ENCODE measurements at regions not wholly inside any gene's neighbourhood (a gene's known extent, or its start where the extent isn't known, plus 50 kb on each side); places are given as distances from the start of the nearest gene placed in this dataset.

DNA sequence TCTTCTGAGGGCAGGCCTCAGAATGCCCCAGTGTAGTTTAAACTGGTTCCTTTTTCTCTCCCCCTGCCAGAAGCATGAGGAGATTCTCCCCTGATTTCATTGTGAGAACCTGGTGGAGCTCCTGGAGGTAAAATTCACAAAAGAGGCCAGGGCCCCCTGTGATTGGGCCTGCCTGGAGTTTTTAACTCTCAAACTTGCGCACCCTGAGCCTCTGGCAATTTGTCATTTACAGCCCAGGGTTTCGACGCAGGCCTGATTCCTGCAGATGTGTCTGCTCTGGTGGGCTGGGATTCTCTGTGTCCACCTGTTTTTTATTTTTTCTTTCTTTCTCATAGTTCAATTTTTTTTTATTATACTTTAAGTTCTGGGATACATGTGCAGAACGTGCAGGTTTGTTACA lies 157.9 kb downstream of the ASB1 start:
- DNase-seq: no peak

DNA sequence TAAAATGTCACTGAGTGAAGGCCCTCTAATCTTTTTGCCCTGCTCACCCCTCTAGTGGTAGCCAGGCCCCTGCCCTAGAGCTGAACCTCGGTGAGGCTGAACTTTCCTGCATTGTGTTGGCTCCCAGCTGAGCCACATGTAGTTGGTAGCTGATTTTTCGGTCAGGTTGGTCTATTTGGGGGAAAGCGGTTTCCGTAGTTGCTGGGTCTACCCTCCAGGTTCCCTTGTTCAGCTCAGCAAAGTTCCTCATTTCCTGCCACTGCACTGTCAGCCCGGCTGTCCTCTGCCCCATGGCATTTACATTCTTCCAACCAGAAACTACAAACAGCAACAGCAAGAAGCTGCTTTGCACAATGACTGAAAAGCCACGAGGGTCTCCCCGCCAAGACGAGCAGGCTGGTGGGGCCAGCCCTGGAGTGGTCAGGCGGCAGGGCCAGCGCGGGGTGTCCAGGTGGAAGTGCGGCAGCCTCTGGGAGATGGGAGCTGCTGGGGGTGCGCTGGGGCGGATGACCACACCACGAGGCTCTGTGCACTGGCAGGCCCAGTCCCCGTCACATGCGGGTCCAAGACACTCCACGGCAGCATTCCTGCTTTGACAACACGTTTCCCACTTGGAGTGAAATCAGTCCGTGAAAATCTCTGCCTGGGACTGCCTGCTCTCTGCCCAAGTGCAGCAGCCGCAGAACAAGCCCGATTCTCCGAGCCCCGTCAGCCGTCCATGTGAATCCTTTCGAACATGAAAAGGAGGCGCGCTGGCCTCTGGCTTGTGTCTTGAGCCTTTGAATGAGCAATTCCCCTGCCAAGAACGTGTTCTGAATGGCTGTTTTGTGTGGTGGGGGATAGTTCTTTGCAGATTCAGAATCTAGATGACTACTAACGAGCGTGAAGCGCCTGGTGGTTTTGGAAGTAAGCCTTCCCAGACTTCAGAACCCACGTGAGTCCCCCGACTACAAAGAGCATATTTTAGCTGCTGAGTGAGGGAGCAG lies 159.4 kb downstream of the ASB1 start:
- no peak for DNase-seq

DNA sequence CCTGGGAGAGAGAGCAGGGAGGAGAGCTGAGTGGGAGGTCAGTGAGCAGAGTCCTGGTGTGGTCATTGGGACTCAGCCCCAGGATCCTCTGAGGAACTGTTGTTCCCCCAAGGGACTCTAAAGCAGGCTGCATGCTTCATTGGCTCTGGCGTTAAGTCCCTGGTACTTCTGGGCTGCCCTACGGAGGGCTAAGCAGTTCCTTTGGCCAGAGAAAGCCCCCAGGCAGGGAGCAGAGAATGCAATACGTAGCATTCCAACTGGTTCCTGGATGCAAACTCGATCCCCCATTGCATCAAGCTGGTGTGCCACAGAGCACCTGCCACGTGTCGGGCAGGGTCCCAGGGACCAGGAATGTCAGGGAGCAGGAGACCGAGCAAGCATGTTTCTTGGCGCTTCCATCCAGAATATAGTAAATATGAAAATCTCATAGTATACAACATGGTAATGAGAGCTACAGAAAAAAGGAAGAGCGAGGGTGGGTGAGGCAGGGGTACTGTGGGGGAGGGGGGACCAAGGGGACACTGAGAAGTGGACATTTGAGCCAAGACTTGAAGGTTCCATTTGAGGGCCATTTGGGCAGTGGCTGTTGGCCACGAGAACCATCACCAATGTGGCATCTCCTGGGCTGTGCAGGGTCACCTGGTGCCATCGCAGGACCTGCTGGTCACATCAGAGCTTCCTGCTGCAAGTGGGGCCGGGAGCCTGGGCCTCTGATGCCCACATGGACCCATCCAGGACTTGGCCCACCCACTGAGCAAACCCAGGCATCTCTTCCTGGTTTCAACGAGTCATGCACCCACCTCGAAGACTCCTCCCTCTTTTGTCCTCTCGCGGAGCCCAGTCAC lies 160.4 kb downstream of the ASB1 start:
- DNase-seq: no peak

GRCh38 chr2:238587776-238588660 lies 161.3 kb downstream of the ASB1 start:
- DNase-seq: no peak

DNA sequence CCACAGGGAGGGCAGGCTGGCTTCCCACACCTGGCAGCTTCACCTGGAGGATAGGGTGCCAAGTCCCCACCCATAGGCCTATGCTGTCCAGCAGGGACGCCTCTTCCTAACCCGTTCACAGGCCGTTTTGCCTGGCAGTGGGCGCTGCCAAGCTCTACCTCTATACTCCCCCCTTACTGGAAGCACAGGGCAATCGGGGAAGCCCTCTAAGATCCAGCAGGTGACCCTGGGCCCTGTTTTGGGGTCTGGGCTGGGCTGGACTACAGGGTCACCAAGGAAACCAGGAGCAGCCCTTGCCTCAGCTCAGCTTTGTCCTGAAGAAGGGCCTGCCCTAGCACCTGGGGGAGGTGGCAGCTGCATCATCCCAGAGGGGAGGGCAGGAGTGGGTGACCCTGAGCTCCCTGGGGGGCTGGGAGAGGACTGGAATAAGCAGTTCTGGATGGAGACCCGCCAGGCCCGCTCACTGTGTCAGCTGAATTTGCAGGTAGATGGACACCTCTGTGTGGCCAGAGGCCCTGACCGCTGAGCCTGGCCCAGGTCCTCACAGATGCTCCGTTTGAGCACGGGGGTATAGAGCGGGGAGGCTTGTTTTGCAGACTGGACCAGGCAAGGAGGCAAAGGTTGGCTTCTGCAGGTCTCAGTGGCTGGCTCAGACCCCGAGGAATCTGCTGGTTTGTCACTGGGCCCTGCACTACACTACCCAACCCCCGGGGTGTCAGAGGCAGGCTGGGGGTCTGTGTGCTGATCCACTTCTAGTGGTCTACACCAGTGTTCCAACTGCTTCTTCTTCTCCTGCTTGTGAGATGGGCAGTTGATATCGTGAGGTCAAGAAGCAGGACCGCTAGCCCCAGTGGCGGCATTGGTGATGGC lies 163.1 kb downstream of the ASB1 start:
- DNase-seq: no peak

GRCh38 chr2:238591732-238592131 lies 165.0 kb downstream of the ASB1 start:
- DNase-seq: peak; percentile 34

DNA sequence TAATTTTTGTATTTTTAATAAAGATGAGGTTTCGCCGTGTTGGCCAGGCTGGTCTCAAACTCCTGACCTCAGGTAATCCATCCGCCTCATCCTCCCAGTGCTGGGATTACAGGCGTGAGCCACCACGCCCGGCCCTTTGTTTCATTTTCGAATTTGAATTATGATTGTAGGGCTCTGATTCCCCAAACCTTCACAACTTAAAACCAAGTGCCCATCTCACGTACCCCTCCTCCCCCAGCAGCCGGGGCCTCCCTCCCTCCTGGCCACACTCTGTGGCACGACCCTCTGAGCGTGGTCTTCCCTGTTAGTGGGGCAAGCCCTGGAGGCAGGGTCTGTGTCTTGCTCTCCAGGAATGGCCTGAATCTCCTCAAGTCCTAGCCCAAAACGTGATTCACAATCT lies 166.5 kb downstream of the ASB1 start:
- DNase-seq: no peak

DNA sequence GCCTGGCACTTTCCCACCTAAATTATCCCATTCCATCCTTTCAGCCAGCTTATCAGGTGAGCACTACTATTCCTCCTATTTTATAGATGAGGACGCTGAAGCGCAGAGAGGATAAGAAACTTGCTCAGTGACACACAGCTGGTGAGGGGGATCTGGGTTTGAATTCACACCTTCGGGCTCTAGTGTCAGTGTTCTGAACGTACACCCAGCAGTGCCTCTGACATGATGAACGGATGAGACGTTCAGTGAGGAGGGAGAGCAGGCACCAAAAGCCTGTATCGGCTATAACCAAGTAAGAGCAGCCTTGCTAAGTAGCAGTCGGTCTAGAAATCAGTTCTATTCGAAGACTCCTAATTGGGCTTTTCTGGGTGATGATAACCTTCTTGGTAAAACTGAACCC lies 167.0 kb downstream of the ASB1 start:
- no peak for DNase-seq

- DNase-seq: no peak
Observed at GRCh38 chr2:238594796-238595749, 168.3 kb downstream of the ASB1 start.

DNA sequence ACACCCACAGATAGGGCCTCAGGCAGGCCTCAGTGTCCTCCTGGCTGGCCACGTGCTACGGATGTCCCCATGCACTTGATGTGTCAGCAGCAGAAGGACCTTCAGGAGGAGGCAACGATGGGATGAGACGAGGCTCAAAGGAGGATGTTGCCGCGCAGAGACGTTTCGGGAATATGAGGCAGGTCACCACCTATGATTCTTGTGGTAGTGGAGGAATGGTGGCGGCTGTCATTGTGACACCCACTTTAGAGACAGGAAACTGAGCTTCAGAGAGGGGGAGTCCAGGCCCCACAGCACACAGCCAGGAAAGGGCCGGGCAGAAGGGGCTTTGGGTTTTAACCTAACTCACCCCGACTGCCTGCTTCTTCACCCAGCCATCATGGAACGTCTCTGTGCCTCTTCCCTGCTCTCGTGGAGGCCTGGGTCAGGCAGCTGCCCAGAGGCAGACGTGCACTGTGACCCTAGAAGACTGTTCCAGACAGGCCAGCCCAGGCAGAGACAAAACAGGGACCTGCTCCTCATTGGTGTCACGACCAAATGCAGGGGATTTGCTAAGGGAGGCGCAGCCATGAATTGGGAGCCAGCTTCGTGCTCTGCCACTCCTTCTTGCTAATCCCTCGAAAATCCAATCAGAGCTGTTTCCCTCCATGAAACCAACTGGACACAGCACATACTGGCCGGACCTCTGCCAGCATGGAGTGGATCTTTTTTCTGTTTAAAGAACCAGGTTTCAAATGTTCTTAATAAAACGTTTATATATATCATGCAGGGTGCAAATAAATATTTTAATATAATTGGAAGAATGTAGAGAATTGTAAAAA lies 169.2 kb downstream of the ASB1 start:
- no peak for DNase-seq

DNA sequence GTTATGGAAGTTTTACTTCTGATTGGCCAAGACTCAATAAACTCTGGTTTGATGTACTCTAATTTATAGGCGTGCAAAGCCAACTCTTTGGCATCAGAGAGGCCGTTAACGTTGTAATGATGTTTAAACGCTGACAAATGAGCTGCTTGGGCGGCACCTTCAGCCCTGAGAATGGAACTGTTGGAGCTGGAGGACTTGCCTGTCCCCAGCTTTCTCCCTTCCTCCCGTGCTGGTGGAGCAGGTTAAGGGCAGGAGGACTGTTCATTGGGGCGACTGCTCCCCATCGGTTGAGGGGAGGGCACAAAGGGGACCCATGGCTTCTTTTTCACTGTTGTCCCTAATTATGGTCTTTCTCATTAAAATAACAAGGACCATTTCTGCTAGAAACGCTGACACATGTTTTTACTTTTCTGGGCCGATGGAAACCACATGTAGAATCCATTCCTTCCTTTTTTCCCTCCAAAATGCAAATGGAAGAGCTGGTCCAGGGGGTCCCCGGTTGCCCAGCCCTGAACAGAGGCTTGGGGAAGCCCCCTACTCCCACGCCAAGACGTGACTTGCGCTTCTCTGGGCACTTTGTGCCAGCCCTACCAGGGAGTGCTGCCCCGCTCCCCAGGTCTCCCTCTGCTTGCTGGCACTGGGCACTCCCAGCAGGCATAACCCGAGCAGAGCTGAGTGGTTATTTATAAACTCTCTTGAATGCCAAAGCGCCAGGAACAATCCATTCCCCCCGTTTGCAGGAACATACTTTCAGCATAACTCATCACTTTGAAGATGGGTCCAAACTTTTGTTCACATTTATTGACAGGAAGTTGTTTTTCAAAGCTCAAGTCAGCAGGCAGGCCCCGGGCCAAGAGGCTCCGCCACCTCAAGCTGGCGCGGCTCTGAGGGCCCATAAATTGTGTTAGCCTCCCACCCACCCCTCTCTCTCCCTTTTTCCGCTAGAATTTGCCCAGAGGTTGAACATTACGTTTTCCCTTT lies 170.1 kb downstream of the ASB1 start:
- no peak for DNase-seq

DNA sequence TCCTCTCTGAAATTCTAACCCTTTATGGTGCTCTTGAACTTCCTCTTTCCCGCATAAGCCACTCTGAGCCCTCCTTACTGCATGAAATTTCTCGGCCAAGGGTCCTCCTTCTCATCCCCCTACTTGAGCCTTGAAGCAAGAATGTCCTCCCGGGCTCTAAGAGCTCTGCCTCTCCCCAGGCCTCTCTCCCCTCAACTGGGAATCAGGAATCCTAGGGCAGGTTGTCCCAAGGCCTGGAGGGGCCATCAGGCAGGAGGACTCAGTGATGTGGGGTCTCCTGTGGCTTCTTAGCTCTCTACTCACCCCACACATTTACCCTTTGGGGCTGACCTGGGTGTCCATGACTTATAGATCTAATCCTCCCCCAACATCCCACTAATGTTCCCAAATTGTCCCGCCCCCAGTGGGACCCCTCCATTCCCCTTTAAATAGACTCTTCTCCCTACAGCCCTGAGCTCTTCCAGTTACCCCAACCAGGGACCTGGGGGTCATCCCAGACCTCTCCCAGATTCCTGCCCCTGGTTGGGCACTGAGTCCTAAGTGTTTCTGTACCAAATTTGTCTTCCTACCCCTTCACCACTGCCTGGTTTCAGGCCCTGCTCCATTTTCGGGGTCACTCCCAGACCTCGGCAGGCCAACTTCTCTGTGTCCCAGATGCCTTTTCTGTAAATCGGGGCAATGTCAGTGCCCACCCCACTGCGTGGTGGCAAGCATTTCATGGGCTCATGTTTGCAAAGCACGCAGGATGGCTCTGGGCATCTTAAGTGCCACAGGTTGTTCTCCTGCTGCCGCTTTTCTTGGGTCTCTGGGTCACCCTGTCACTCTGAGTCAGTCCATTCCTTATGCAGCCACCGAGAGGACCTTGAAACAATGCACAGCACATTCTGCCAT lies 171.2 kb downstream of the ASB1 start:
- DNase-seq: no peak

GRCh38 chr2:238598802-238599530 lies 172.2 kb downstream of the ASB1 start:
- DNase-seq: no peak

- DNase-seq: no peak
Observed at GRCh38 chr2:238599549-238600505, 173.1 kb downstream of the ASB1 start.

All from hematopoietic multipotent progenitor cell treated with erythropoietin and hydrocortisone succinate and interleukin-3 and kit ligand, for 6 days (in vitro differentiated cells).